K562 (cell line): ENCODE measurements at regions not wholly inside any gene's neighbourhood (a gene's known extent, or its start where the extent isn't known, plus 50 kb on each side); places are given as distances from the start of the nearest gene placed in this dataset.

Source experiments
- ATAC-seq: fragments of 200-7000 bp; cut with Tn5 transposase; 3 replicates; pipeline ENCODE4 v1.9.1; 2020; ENCODE audit warnings: moderate library complexity
- BruUV-seq: library from RNA; stranded (reverse); fragments of 400-500 nt; replicated peaks from 2 replicates; lab custom pipeline; 2021; lab: Mats Ljungman, UMichigan
- CTCF ChIA-PET: fragments of 300-600 bp; formaldehyde crosslinking; extraction: SDS; loops from one replicate; lab custom pipeline; 2021; ENCODE audit warnings: low intra/inter-chr PET ratio; lab: Yijun Ruan, JAX
- POLR2A ChIA-PET: fragments of 300-600, 350-650 bp; sonication (Branson Sonifier 250); formaldehyde crosslinking; extraction: SDS; loops from one replicate; lab custom pipeline; 2021; ENCODE audit warnings: antibody characterized with exemption, inconsistent platforms; lab: Yijun Ruan, JAX
- DNase-seq, 4 experiments: peaks; one replicate each; pipeline versions ENCODE4 v3.0.0 to v3.0.0-alpha.2; 2011 to 2018; ENCODE audit warnings: low spot score in 3 of 4, mixed read lengths in 3 of 4; ENCODE audit errors: extremely low read depth in 1 of 4
- FAIRE-seq: peaks from 2 replicates; lab custom pipeline; 2011; peaks lifted over from hg19 to GRCh38; lab: Jason Lieb, UNC
- H2AFZ ChIP-seq: 2 replicates; pipeline ENCODE4 v1.6.0; 2011; ENCODE audit warnings: low read depth, low read length, control low read depth, inconsistent platforms
- H3K27ac ChIP-seq: fragments of 200-600 bp; 3 replicates; pipeline ENCODE4 v1.8.0; 2011; ENCODE audit warnings: low read depth, mild to moderate bottlenecking, control low read depth, inconsistent platforms, low read length, moderate library complexity, mixed read lengths; ENCODE audit errors: extremely low read depth
- H3K27me3 ChIP-seq, 2 experiments: fragments of 300-600 bp in 1 of 2; 2 replicates in 1 of 2; 3 replicates in 1 of 2; pipeline versions ENCODE4 v1.6.0 to v1.8.0; 2011; ENCODE audit warnings: inconsistent platforms in 2 of 2, low read length in 2 of 2, mild to moderate bottlenecking in 1 of 2, mixed read lengths in 1 of 2, moderate library complexity in 1 of 2; ENCODE audit not compliant: control insufficient read depth in 2 of 2, insufficient read depth in 2 of 2
- H3K36me3 ChIP-seq: fragments of 300-600 bp; 3 replicates; pipeline ENCODE4 v1.8.0; 2011; ENCODE audit warnings: mild to moderate bottlenecking, low read length, inconsistent platforms; ENCODE audit not compliant: control insufficient read depth, insufficient read depth
- H3K4me1 ChIP-seq, 2 experiments: fragments of 200-600 bp in 1 of 2; replicated peaks in 1 of 2; 2 replicates in 1 of 2; 3 replicates in 1 of 2; pipeline versions ENCODE4 v1.5.1 to v1.8.0; 2011; ENCODE audit warnings: inconsistent platforms in 2 of 2, low read length in 2 of 2, mild to moderate bottlenecking in 1 of 2, mixed read lengths in 1 of 2, moderate library complexity in 1 of 2; ENCODE audit not compliant: control insufficient read depth in 2 of 2, insufficient read depth in 2 of 2
- H3K4me2 ChIP-seq: 2 replicates; pipeline ENCODE4 v1.6.1; 2011; ENCODE audit warnings: low read length, control low read depth, inconsistent platforms, mixed read lengths; ENCODE audit not compliant: insufficient read depth
- H3K4me3 ChIP-seq: fragments of 200-600 bp; sonication (generic), shearing (Covaris generic); 2 replicates; pipeline ENCODE4 v1.5.1; 2016; ENCODE audit warnings: control low read depth, inconsistent platforms
- H3K79me2 ChIP-seq: fragments of 200-600 bp; 3 replicates; pipeline ENCODE4 v1.8.0; 2011; ENCODE audit warnings: low read length, inconsistent platforms; ENCODE audit not compliant: control insufficient read depth, insufficient read depth
- H3K9ac ChIP-seq, 2 experiments: 2 replicates each; pipeline versions ENCODE4 v1.6.0 to v1.6.1; 2011; ENCODE audit warnings: low read depth in 2 of 2, low read length in 2 of 2, control low read depth in 1 of 2, inconsistent platforms in 1 of 2, mild to moderate bottlenecking in 1 of 2, mixed read lengths in 1 of 2; ENCODE audit not compliant: insufficient read depth in 1 of 2
- H3K9me1 ChIP-seq: one replicate; pipeline ENCODE4 v1.6.0; 2011; ENCODE audit warnings: inconsistent platforms, mild to moderate bottlenecking, low read length, moderate library complexity; ENCODE audit not compliant: control insufficient read depth, insufficient read depth
- H3K9me3 ChIP-seq: replicated peaks from 2 replicates; pipeline ENCODE4 v1.5.1; 2011; ENCODE audit warnings: low read depth, low read length, inconsistent platforms; ENCODE audit not compliant: control insufficient read depth, insufficient read depth
- H4K20me1 ChIP-seq: replicated peaks from 2 replicates; pipeline ENCODE4 v1.6.1; 2011; ENCODE audit warnings: low read length, inconsistent platforms, mixed read lengths; ENCODE audit not compliant: control insufficient read depth, insufficient read depth
- ATF3 ChIP-seq, 2 experiments: fragments of 450-650 bp in 1 of 2; sonication (generic) in 1 of 2; formaldehyde crosslinking in 1 of 2; IDR thresholded peaks in 1 of 2; conservative IDR thresholded peaks in 1 of 2; 2 replicates each; pipeline versions ENCODE4 v1.6.1 to v1.8.1; 2016 to 2023; ENCODE audit warnings: mild to moderate bottlenecking in 2 of 2, moderate library complexity in 2 of 2, inconsistent platforms in 1 of 2, missing genetic modification reagents in 1 of 2
- ATF4 ChIP-seq: fragments of 450-650 bp; formaldehyde crosslinking; IDR thresholded peaks from 2 replicates; pipeline ENCODE4 v1.4.0; 2022; ENCODE audit warnings: mild to moderate bottlenecking, moderate library complexity
- HLTF ChIP-seq: fragments of 450-650 bp; IDR thresholded peaks from 2 replicates; pipeline ENCODE4 v1.6.1; 2016
- HMG20A ChIP-seq: fragments of 450-650 bp; formaldehyde crosslinking; conservative IDR thresholded peaks from 2 replicates; pipeline ENCODE4 v1.4.0; 2020; ENCODE audit warnings: mild to moderate bottlenecking, mixed read lengths
- IRF9 ChIP-seq: fragments of 450-650 bp; IDR thresholded peaks from 2 replicates; pipeline ENCODE4 v1.6.1; 2016; ENCODE audit warnings: missing biosample characterization, missing genetic modification characterization
- MTA3 ChIP-seq: fragments of 450-650 bp; formaldehyde crosslinking; IDR thresholded peaks from 2 replicates; pipeline ENCODE4 v1.6.1; 2017; ENCODE audit warnings: mild to moderate bottlenecking, borderline replicate concordance
- NFE2 ChIP-seq: IDR thresholded peaks from 2 replicates; pipeline ENCODE4 v1.6.1; 2014; ENCODE audit warnings: antibody characterized with exemption, low read depth
- NFIX ChIP-seq: fragments of 250-450 bp; sonication (Bioruptor Pico); IDR thresholded peaks from 2 replicates; pipeline ENCODE4 v1.4.0; 2020; ENCODE audit warnings: low read depth, mild to moderate bottlenecking, moderate library complexity
- RBM17 ChIP-seq: fragments of 200-400 bp; formaldehyde crosslinking; IDR thresholded peaks from 2 replicates; pipeline ENCODE4 v1.6.1; 2017; ENCODE audit warnings: low read depth, mild to moderate bottlenecking, low read length, borderline replicate concordance
- SMAD3 ChIP-seq: fragments of 450-650 bp; formaldehyde crosslinking; conservative IDR thresholded peaks from 2 replicates; pipeline ENCODE4 v1.4.0; 2020; ENCODE audit warnings: mild to moderate bottlenecking
- ZNF639 ChIP-seq, 2 experiments: fragments of 200-800 bp in 1 of 2; sonication (Bioruptor generic) in 1 of 2; sonication (generic) in 1 of 2; formaldehyde crosslinking in 1 of 2; IDR thresholded peaks in 1 of 2; conservative IDR thresholded peaks in 1 of 2; 2 replicates each; pipeline versions ENCODE4 v1.5.0 to v1.6.1; 2016 to 2020; ENCODE audit warnings: missing compliant biosample characterization in 1 of 2, missing genetic modification characterization in 1 of 2, missing genetic modification reagents in 1 of 2
- WGBS: fragments of 100-300 bp; shearing (Covaris generic); methylation state at CpG from one replicate; pipeline ENCODE4 v1.1.6; 2016; ENCODE audit warnings: low coverage, mixed read lengths; ENCODE audit not compliant: insufficient coverage; ENCODE audit errors: missing lambda C conversion rate; 5-methylcytosine and 5-hydroxymethylcytosine counted together
- in situ Hi-C: fragments of 300-500 bp; cut with MboI; formaldehyde crosslinking; loops from 4 replicates; pipeline ENCODE4 v1.15.0; 2018; ENCODE audit warnings: inconsistent platforms, mixed read lengths
- intact Hi-C: fragments of 100-400 bp; cut with micrococcal nuclease; formaldehyde crosslinking; loops from 2 replicates; pipeline ENCODE4 v1.14.2; 2022

GRCh38 chr21:25512095-25513081, 94.9 kb downstream of the MRPL39 start:
- H3K4me2 ChIP-seq = no peak overlapping the region
- intact Hi-C loops = no loop called here
- no peak overlapping the region for H3K9ac ChIP-seq
- DNase-seq (no peak), ATAC-seq (no peak), FAIRE-seq (no peak)
- under 1% methylated on average over 7 of the region's 7 CpGs for WGBS
- ChIA-PET POLR2A (no interaction called here), CTCF (no interaction called here)
- no peaks in the 10 kb centered on the region for H3K9me3 ChIP-seq
- H3K36me3 ChIP-seq = no peaks in the 10 kb centered on the region
- BruUV-seq = no TSS peak
- no peak overlapping the region for H3K4me3 ChIP-seq
- no peaks in the 10 kb centered on the region for H3K9me1 ChIP-seq
- no peaks in the 10 kb centered on the region for H3K79me2 ChIP-seq
- no peaks in the 10 kb centered on the region for H4K20me1 ChIP-seq
- in situ Hi-C loops = no loop called here
- H3K27ac ChIP-seq = no peak overlapping the region
- TF ChIP-seq ATF3 (IDR thresholded peaks at IDR 0.05) = no peak
- TF ChIP-seq ATF3 (CRISPR knock-in tag; conservative IDR thresholded peaks at IDR 0.05) = no peak
- no peak for TF ChIP-seq RBM17
- no peak for TF ChIP-seq SMAD3
- no peak for TF ChIP-seq ATF4 (CRISPR knock-in tag)
- no peak for TF ChIP-seq IRF9
- no peak for TF ChIP-seq NFE2
- TF ChIP-seq ZNF639 (CRISPR knock-in tag; conservative IDR thresholded peaks at IDR 0.05 in 1 of 2, IDR thresholded peaks at IDR 0.05 in 1 of 2) = no peak
- TF ChIP-seq MTA3 = no peak
- no peak for TF ChIP-seq HMG20A (CRISPR knock-in tag)
- TF ChIP-seq HLTF = no peak
- TF ChIP-seq NFIX (CRISPR knock-in tag) = no peak
- H3K4me1 ChIP-seq = no peaks in the 10 kb centered on the region
- H3K27me3 ChIP-seq = no peaks in the 10 kb centered on the region
- H2AFZ ChIP-seq = no peak overlapping the region
